AG10803 (cell line): ENCODE measurements at regions not wholly inside any gene's neighbourhood (a gene's known extent, or its start where the extent isn't known, plus 50 kb on each side); places are given as distances from the start of the nearest gene placed in this dataset.

Source experiments
- DNase-seq: peaks from one replicate; pipeline ENCODE4 v3.0.0; 2010; ENCODE audit warnings: low read depth
- H3K4me3 ChIP-seq: 2 replicates; pipeline ENCODE4 v1.5.1; 2011; ENCODE audit warnings: mild to moderate bottlenecking, low read length, control low read depth
- TF ChIP-seq, protein P1 (sequence below): conservative IDR thresholded peaks from 2 replicates; pipeline ENCODE4 v1.5.1; 2011; ENCODE audit warnings: mild to moderate bottlenecking, low read length, control low read depth, inconsistent platforms

DNA sequence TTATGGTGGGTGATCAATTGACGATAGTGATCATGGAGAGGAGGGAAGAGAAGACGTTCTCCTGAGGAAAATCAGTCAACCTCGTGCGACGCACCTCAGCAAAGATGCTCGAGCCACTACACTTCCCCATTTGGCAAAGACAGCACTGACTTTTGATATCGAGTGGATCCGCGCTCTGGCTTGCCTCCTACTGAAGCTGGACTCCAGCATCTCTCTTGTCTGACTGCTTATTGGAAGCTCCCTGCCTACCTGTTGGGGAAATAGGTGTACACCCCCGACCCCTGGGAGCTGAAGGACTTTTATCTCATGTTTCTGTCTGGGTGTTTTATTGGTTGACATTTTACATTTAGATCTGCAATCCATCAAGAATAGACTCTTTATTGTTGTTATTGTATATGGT, 476.8 kb upstream of the B3GAT1 start:
- no peak for DNase-seq
- TF ChIP-seq, protein P1, sequence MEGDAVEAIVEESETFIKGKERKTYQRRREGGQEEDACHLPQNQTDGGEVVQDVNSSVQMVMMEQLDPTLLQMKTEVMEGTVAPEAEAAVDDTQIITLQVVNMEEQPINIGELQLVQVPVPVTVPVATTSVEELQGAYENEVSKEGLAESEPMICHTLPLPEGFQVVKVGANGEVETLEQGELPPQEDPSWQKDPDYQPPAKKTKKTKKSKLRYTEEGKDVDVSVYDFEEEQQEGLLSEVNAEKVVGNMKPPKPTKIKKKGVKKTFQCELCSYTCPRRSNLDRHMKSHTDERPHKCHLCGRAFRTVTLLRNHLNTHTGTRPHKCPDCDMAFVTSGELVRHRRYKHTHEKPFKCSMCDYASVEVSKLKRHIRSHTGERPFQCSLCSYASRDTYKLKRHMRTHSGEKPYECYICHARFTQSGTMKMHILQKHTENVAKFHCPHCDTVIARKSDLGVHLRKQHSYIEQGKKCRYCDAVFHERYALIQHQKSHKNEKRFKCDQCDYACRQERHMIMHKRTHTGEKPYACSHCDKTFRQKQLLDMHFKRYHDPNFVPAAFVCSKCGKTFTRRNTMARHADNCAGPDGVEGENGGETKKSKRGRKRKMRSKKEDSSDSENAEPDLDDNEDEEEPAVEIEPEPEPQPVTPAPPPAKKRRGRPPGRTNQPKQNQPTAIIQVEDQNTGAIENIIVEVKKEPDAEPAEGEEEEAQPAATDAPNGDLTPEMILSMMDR, result no peak
- no peak overlapping the region for H3K4me3 ChIP-seq

DNA sequence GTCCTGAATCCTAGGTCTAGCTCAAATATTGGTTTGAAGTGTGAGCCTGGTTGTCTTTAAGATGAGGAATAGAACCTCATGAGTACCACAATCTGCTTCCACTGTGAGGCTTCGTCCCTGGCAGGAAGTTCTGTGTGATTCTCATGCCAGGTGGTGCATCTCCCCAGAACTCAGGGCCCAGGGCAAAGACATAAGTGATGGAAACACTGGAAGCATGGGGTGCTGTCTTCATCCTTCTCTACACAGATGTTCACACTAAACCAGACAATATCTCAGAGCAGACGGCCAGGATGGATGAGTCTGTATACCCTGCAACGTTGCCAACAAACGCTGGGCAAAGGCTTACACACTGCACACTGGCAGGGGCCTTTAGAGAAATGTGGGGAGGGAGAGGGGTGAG, 475.9 kb upstream of the B3GAT1 start:
- H3K4me3 ChIP-seq, result no peak overlapping the region
- DNase-seq, result no peak
- TF ChIP-seq, protein P1, result no peak

DNA sequence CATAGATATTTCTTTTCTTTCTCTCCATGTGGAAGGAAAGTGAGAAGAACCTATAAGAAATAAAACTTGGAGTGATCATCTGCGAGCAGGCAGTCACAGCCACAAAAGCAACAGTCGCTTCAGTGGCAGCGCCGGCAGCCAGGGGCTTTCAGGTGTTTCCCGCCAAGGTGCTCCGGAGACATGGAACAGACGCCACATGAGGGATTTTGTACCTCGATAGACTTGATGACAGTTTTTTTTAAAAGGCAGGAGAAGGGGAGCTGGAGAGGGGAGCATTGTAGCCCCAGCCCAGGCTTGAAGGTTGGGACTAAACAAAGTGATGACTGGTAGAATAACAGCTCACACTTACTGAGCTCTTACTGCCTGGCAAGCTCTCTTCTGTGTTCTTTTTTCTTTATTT, 471.4 kb upstream of the B3GAT1 start:
- no peak overlapping the region for H3K4me3 ChIP-seq
- no peak for DNase-seq
- TF ChIP-seq, protein P1, result no peak

DNA sequence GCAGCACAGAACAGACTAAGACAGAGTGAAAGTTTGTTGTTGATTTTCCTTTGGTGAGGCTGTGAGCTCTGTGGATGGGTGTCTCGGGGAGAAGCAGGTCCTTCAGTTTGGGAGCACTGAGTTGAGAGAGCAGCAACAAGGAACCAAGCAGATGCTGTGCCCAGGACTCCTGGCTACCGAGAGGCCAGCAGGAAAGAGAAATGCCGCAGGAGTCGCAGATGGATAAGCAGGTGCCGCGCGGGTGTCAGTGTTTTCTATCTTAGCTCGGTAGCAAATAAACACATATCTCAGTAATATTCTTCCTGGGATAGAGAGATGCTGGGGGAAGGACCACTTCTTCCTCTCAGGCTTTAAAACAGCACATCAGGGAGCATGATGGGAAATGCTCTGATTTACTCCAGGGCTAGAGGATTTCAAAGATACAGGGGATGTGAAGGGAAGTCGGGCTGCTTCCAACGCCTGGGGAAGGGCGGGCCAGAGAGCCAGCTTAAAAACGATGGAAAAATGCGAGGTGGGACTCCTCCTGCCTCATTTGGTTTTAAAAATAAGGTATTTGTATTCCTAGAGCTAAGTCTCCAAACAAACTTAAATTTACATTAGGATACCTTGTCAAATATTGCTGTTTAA, 470.7 kb upstream of the B3GAT1 start:
- no peak overlapping the region for H3K4me3 ChIP-seq
- TF ChIP-seq, protein P1, result no peak
- DNase-seq, result no peak

DNA sequence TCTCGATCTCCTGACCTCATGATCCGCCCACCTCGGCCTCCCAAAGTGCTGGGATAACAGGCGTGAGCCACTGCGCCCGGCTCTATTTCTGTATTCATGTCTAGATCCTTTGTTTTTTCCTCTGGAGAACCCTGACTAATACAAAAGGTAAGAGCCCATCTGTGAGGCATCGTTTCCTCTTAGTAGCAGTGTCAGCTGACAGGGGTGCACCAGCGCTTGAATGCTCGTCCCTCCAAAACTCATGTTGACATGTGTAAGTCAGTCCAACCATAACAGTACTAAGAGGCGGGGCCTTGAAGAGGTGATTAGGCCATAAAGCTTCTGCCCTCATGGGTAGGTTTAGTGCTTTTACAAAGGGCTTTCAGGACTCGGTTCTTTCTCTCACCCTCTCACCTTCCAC, 470.1 kb upstream of the B3GAT1 start:
- DNase-seq, result no peak

DNA sequence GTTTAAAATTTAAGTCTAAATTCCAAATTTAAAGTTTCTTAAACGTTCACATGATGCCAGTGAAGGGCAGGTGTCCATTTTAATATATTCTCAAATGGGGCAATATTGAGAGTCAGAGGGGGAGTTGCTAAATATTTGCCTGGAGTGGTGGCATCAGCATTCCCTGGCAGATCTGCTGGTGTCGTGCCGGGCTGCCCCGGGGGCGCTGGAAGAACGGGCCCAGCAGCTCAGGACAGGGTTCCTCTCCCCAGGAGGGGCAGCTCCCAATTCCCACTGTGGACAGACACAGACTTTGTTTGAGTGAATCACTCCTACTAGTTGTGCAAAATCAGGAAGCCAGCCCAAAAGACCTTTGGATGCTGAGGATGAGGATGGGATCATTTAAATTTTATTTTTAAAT, 468.7 kb upstream of the B3GAT1 start:
- TF ChIP-seq, protein P1, result no peak
- DNase-seq, result no peak
- H3K4me3 ChIP-seq, result no peak overlapping the region

More for the DNA sequence above, 470.1 kb upstream of the B3GAT1 start:
- H3K4me3 ChIP-seq, result no peak overlapping the region
- TF ChIP-seq, protein P1, result no peak

DNA sequence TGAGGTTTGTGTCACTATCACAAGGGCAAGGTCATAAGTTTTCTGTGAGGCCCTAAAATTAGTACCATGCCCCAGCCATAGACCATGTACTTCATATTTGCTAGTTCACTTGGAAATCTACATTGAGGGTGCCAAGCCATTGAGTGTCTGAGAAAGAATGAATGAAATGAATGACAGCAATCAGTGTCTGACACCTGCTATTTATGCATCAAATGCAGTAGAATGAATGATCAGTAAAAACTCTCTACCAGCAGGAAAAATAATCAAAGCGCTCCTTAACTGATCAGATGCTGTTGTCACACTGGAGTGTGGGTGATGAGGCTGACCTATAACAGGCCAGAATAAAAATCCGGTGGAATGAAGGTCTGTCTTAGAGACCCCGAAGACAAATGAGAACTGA, 467.9 kb upstream of the B3GAT1 start:
- no peak overlapping the region for H3K4me3 ChIP-seq
- TF ChIP-seq, protein P1, result no peak
- no peak for DNase-seq
